Fibroblast of skin of back (primary cell): ENCODE measurements at regions not wholly inside any gene's neighbourhood (a gene's known extent, or its start where the extent isn't known, plus 50 kb on each side); places are given as distances from the start of the nearest gene placed in this dataset.

Experiments used
- DNase-seq: peaks from one replicate; pipeline ENCODE4 v3.0.0-alpha.2; 2013

DNA sequence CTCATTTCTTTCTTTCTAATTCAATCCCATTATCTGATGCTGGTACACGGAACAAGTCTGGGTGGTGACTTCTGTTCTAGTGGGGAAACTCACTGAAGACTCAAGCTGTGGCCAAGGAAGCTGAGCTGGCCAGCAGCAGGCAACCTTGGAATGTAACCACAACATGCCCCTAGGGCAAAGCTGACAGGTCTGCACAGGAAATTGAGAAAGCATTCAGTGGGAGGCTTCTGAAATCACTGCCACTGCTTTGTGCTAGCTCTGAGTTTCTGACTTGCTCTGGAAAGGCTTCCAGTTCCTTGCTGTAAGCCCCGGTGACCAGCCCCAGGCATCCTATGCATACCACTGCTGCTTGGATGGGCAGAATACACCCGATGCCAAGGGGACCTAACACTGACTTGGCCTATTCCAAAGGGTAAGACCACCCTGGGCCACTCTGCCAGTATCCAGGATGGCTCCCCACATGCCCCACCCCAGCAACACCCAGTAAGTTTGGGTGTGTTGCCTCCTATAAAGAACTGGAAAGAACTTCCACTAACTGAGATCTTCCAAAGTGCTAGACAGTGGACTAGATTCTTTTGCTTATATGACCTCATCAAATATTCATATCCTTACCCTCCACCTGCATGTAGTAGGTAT is 84.5 kb upstream of the CDKN3 start:
- peak; percentile 87 for DNase-seq

GRCh38 chr14:54314365-54315104 is 82.3 kb upstream of the CDKN3 start:
- no peak for DNase-seq

GRCh38 chr14:54316652-54317051 is 80.2 kb upstream of the CDKN3 start:
- DNase-seq = no peak

DNA sequence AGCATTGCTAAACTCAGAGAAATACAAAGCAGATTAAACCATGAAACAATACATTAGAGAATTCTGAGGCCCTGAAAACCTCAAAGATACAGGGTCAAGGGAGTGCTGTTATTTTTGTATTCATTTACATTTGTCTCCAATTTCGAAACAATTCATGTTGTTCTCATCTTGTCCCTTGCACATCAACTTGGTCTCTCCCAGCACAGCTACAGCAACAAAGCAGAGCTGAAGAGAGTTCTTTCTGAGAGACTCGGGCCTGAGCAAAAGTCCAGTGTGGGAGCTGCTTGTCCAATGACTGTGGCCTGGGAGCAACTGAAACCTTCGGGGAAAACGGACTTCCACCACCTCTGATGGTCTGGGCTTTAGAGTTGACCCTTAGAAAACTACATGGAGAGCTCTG is 79.4 kb upstream of the CDKN3 start:
- DNase-seq = no peak

DNA sequence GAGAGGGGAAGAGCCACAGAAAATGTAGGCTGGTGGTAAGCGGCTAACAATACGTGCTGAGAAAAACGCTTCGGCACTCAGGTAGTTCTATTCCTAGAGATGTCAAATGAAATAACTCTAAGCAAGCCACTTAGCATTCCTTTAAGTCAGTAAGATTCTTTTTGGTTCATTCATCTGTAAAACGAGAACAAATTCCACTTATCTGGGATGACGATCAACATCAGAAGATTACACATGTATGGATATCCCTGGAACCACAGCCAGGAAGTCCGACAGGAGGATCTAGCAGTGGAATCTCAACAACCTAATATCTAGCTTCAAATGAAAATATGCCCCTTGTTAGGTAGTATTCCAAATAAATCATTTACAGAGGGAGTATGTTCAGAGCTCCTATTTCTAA is 74.6 kb upstream of the CDKN3 start:
- DNase-seq = no peak

GRCh38 chr14:54322701-54323337 is 74.0 kb upstream of the CDKN3 start:
- DNase-seq = no peak

GRCh38 chr14:54325766-54326165 is 71.0 kb upstream of the CDKN3 start:
- DNase-seq = no peak

DNA sequence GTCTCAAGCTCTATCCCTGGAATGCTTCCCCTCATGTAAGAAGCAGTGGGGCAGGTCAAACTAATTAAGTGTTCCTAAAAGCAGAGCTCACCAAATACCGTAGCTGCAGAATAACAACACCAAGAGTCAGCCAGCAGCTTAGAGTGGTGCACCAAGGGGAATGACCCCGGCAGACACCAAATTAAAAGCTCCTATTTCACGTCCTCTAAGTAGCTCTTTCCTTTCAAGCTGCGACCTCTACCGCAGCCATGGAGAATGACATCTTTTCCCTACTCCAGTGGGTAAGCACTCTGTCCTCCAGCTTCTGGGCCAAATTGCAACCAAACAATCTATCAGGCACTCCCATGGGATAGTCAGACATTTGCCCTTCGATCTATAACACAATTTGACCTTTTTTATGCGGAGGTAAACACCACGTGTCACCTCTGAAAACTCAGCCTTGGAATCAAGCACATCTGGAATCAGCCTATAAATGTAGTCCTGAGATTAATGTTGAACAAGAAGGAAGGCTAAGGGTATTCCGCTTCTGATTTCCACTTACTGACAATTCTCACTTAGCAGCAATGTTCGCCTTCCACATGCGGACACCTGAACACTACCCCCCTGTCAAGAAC is 67.6 kb upstream of the CDKN3 start:
- peak; percentile 64 for DNase-seq

DNA sequence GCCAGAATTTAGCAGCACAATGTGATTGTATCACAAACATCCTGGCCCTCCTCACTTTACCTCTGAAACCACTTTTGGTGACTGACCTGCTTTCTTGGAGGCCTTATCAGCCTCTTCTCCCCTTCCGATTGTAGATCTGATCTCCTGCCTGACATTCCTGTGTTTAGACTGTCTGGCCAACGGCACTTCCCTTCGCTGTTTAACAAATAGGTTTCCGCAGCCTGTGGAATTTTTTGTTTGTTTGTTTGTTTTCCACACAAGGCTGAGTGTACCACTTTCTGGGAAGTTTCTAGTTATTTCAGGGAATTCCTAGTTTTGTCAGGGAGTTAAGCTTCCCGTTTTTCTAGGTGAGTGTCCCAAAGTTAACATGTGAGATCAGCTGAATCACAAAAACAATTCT is 65.9 kb upstream of the CDKN3 start:
- no peak for DNase-seq

DNA sequence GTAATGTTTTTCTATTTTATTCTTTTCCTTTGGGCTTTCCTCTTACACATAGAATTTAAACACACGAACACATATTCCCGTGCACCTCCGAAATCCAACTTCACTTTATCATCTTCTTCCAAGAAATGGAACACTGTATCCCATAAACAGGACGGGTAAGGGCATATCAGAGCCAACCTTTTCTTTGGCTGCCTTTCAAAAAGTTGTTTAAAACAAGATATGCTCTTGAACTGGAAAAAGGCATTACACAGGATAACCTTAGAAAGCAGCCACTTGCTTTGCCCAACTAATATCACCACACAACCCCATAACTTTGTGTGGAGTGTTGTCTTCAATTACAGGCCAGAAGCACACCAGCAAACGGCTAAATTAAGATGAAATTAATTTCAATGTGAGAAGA is 65.3 kb upstream of the CDKN3 start:
- no peak for DNase-seq

DNA sequence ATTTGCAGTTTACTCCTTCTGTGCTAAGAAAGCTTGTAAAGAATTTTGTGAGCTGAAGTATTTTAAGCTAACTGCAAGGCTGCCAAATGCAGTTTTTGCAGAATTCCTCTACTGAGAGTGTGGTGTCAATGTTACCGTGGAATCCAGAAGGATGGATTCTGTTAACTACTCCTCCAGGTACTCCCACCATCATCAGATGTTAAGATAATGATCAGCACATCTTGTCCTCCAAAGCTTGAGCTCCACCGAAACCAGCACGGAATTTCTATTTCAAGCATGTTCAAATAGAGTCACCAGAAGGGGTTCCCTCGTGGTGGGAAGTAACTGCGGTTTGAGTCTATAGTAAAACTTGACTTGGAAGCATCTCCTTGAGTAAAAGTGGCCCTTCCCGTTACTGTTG is 64.3 kb upstream of the CDKN3 start:
- DNase-seq = no peak

GRCh38 chr14:54333511-54333910 is 63.3 kb upstream of the CDKN3 start:
- DNase-seq = no peak

GRCh38 chr14:54335569-54336155 is 61.1 kb upstream of the CDKN3 start:
- DNase-seq = no peak

- no peak for DNase-seq
Measured at GRCh38 chr14:54337314-54337713, 59.5 kb upstream of the CDKN3 start.

DNA sequence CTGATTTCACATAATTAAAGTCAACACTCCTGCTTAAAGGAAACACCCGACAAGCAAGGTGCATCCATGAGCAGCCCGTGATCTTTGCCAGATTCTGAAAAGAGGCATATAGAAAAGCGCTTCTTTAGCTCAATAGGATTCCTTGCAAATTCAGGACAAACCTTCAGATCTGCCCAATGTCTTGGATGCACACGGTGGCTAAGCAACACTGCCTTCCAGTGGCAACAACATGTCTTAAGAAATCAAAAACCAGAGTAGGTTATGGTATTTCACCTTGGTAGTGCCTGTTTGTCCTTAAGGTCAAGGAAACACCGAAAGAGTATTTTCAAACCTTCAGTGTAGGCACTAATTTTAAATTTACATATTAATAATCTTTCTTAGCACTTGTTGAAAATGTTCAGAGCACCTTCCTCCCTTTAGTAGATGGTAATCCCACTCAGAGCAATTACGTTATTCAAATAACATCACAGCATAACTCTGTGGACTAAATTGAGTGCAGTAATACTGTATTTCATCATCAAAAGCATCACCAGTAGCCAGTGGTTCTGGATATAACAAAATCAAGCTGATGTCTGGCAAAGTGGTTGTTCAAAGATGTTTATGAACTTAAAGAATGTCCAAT is 58.0 kb upstream of the CDKN3 start:
- peak; percentile 38 for DNase-seq

DNA sequence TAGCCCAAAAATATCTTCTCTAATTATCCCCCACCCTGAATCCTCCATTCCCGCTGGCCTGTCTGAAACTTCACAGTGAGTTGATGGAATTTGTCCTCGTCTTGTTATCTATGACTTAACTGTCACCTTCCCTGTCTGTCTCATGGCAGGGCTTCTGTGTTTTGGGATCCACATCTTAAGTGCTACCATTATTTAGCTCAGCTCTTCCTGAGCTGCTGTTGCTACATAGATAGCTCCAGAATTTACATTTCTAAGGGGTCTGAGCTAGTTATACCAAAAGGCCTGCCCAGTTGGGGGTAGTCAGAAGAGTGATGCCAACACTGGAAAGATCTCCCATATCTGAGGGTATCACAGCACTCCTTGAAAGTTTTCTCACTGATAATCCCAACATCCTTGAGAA is 57.0 kb upstream of the CDKN3 start:
- DNase-seq = no peak

DNA sequence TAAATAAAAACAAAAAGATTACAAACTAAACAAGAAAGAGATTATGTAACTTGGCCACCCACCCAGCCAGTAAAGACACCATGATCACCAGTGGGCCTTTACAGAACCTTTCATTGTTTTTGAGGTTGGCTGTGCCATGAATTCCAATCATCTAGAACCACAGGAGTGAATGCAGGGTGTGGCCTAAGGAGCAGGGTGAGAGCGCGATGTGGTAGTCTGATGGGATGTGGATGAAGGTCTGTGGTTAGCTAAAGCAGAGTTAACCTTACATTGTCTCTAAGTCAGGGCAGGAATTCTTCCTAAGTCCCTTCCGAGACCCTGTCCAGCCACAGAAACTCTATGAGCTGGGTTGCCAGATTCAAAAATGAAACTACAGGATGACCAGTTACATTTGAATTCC is 54.0 kb upstream of the CDKN3 start:
- no peak for DNase-seq

DNA sequence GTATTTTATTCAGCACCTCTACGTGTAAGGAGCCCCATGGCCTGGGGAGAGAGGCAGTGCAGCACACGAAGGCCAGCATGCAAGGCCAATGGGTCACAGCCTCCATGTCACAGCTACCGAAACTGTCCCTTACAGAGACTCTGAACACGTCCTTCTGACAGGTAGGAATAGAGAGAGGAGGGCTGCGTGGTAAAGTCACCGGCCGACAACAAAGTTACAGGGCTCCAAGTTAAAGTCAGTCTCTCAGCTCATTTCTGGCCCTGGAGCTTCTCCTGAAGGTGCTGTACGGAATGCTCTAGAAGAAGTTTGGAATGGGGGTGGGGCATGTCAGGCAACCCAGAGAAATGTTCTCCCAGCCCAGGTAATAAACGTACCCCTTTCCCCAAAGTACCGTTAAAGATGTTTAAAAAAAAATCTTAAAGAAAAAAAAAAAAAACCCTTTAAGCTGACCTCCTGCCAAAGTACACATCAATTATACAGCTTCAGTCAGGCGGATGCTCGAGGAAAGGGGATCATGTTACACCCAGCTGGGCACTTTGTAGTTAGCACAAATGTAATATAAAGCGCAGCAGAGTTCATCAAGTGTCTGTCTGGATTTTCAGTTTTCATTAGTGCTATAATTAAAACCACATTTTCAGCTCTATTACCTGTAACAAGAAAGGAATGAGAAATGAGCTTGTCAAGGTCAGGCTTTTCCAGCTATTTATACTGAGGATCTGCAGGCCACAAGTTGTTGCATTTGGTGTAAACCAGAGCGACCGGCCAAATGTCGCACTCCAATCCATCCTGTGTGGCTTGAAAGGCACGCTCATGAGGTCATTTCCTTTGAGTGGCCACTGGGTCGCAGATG is 53.3 kb upstream of the CDKN3 start:
- DNase-seq = peak; percentile 42

- no peak for DNase-seq
Measured at GRCh38 chr14:54344445-54344844, 52.4 kb upstream of the CDKN3 start.

GRCh38 chr14:54346257-54346656 is 50.5 kb upstream of the CDKN3 start:
- DNase-seq = no peak
